GM10248 (cell line): ENCODE measurements at regions not wholly inside any gene's neighbourhood (a gene's known extent, or its start where the extent isn't known, plus 50 kb on each side); places are given as distances from the start of the nearest gene placed in this dataset.

Experiments used
- CTCF ChIA-PET: fragments of 300-600 bp; sonication (Branson Sonifier 250); formaldehyde crosslinking; extraction: SDS; loops from one replicate; lab custom pipeline; 2021; ENCODE audit warnings: antibody characterized with exemption; lab: Yijun Ruan, JAX
- POLR2A ChIA-PET: fragments of 350-650 bp; sonication (Branson Sonifier 250); formaldehyde crosslinking; extraction: SDS; loops from one replicate; lab custom pipeline; 2020; ENCODE audit warnings: antibody characterized with exemption; lab: Yijun Ruan, JAX
- DNase-seq: peaks from one replicate; pipeline ENCODE4 v3.0.0; 2012; ENCODE audit errors: extremely low spot score
- CTCF ChIP-seq: IDR thresholded peaks from 2 replicates; pipeline ENCODE4 v1.5.1; 2012; ENCODE audit warnings: mild to moderate bottlenecking, low read depth; ENCODE audit errors: extremely low read depth, missing control alignments, control extremely low read depth

- POLR2A ChIA-PET = no interaction called here
- CTCF ChIA-PET = interaction anchor here (1.0 to 1.1 kb wide), 2 partner anchors 20 to 437 kb away, joined by 3 to 5 read pairs; no protein-coding TSS in a partner anchor
- no peak for TF ChIP-seq CTCF
- no peak for DNase-seq
These were observed 58.1 kb upstream of the SEC61G start for GRCh38 chr7:54817152-54817551.

GRCh38 chr7:54823776-54824175, 64.8 kb upstream of the SEC61G start:
- TF ChIP-seq CTCF = no peak
- POLR2A ChIA-PET = no interaction called here
- DNase-seq = no peak
- CTCF ChIA-PET = interaction anchor here (0.9 kb wide), 1 partner anchor 21 kb away, joined by 3 read pairs; no protein-coding TSS in a partner anchor

GRCh38 chr7:54824655-54825054, 65.6 kb upstream of the SEC61G start:
- ChIA-PET POLR2A (no interaction called here), CTCF (no interaction called here)
- DNase-seq = no peak
- no peak for TF ChIP-seq CTCF

- TF ChIP-seq CTCF = no peak
- no peak for DNase-seq
- ChIA-PET POLR2A (no interaction called here), CTCF (no interaction called here)
These were observed 66.4 kb upstream of the SEC61G start for GRCh38 chr7:54825368-54825767.

- CTCF ChIA-PET = interaction anchor here (1.1 to 1.8 kb wide), 2 partner anchors 14 to 39 kb away, joined by 5 read pairs; no protein-coding TSS in a partner anchor
These were observed 68.7 kb upstream of the SEC61G start for GRCh38 chr7:54827734-54828133.

GRCh38 chr7:54831046-54831643, 72.1 kb upstream of the SEC61G start:
- CTCF ChIA-PET = interaction anchor here (1.2 kb wide), 1 partner anchor 115 kb away, joined by 3 read pairs; no protein-coding TSS in a partner anchor
- DNase-seq = no peak
- POLR2A ChIA-PET = no interaction called here
- TF ChIP-seq CTCF = no peak

More at GRCh38 chr7:54827734-54828133, 68.7 kb upstream of the SEC61G start:
- no peak for TF ChIP-seq CTCF
- no peak for DNase-seq
- POLR2A ChIA-PET = no interaction called here
